ENCODE measurements at regions not wholly inside any gene's neighbourhood (a gene's known extent, or its start where the extent isn't known, plus 50 kb on each side); places are given as distances from the start of the nearest gene placed in this dataset.
"Not testable (repeated sequence)": the region's sequence is repeated elsewhere in the genome, so short reads cannot be mapped to it uniquely, and the experiment has no call there.

GRCh38 chr7:153698046-153698445, 354.2 kb upstream of the DPP6 start:
- H3K4me1 ChIP-seq = no peaks in the 10 kb centered on the region
- in situ Hi-C loops (cut with MboI; ENCODE audit: low sequenced_read_pairs) = no loop called here
- H3K9me3 ChIP-seq = no peaks in the 10 kb centered on the region
- no peaks in the 10 kb centered on the region for H3K27me3 ChIP-seq (ENCODE audit: low read depth)
- no peak for DNase-seq (ENCODE audit: low spot score in 2 of 2)
- H3K4me3 ChIP-seq = no peak overlapping the region
- no peaks in the 10 kb centered on the region for H3K36me3 ChIP-seq (replicated peaks)

DNA sequence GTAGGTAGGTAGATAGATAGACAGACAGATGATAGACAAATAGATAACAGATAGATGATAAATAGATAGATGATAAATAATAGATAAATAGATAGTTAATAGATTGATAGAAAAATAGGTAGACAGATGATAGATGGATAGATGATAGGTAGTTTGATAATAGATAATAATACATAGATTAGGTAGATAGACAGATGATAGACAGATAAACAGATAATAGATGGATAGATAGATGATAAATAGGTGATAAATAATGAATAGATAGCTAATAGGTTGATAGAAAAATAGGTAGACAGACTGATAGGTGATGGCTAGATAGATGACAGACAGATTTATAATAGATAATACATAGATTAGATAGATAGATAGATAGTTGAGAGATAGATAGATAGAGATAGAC, 350.5 kb upstream of the DPP6 start:
- Histone ChIP-seq H3K9me3 (no peaks in the 10 kb centered on the region), H3K4me3 (no peak overlapping the region), H3K4me1 (no peaks in the 10 kb centered on the region), H3K36me3 (replicated peaks) (no peaks in the 10 kb centered on the region), H3K27me3 (ENCODE audit: low read depth) (no peaks in the 10 kb centered on the region)
- in situ Hi-C loops (cut with MboI; ENCODE audit: low sequenced_read_pairs) = no loop called here
- DNase-seq (ENCODE audit: low spot score in 2 of 2) = no peak

DNA sequence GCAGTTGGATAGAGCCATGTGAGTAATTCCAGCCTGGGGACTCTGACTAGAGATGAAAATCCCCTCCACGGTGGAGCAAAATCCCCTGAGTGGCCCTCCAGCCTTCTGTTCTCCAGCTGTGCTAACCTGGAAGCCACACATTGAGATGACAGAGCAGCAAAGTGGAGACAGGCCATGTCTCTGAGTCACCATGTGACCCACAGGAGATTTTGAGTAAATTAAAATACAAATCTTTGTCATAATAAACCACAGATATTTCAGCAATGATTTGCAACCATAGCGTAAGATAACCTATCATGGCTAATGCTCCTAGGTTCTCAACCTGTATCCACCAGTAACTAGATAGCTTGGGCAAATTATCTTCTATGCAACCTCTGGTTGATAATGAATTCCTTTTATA, 328.3 kb upstream of the DPP6 start:
- in situ Hi-C loops (cut with MboI; ENCODE audit: low sequenced_read_pairs); H3K4me1 ChIP-seq; H3K9me3 ChIP-seq; H3K4me3 ChIP-seq; H3K27me3 ChIP-seq (ENCODE audit: low read depth); H3K36me3 ChIP-seq (replicated peaks); DNase-seq (ENCODE audit: low spot score in 2 of 2): not testable (repeated sequence)

- in situ Hi-C loops (cut with MboI; ENCODE audit: low sequenced_read_pairs); H3K27me3 ChIP-seq (ENCODE audit: low read depth); H3K4me3 ChIP-seq; H3K36me3 ChIP-seq (replicated peaks); H3K4me1 ChIP-seq; H3K9me3 ChIP-seq; DNase-seq (ENCODE audit: low spot score in 2 of 2): not testable (repeated sequence)
These were observed 320.7 kb upstream of the DPP6 start for GRCh38 chr7:153731504-153731903.

DNA sequence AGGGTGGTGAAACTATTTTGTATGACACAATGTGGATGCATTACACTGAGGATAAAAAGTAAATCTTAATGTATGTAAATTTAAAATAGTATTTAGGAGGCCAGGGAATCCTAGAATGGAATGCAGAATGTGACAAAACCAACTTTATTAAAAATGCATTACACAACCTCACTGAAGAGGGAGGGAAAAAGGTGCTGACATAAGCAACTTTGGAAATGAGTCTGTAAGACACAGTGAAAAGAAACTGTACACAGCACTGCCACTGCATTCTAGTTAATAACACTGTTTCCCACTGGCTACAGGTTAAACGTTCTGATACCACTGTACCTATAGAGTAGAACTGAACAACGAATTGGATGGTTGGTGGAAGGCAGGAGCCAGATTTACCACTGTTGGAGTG, 308.8 kb upstream of the DPP6 start:
- H3K9me3 ChIP-seq; H3K4me1 ChIP-seq; H3K4me3 ChIP-seq; H3K36me3 ChIP-seq (replicated peaks); in situ Hi-C loops (cut with MboI; ENCODE audit: low sequenced_read_pairs); DNase-seq (ENCODE audit: low spot score in 2 of 2); H3K27me3 ChIP-seq (ENCODE audit: low read depth): not testable (repeated sequence)

GRCh38 chr7:153747969-153748368, 304.2 kb upstream of the DPP6 start:
- H3K36me3 ChIP-seq (replicated peaks); H3K27me3 ChIP-seq (ENCODE audit: low read depth); DNase-seq (ENCODE audit: low spot score in 2 of 2); H3K9me3 ChIP-seq; H3K4me1 ChIP-seq; H3K4me3 ChIP-seq; in situ Hi-C loops (cut with MboI; ENCODE audit: low sequenced_read_pairs): not testable (repeated sequence)

DNA sequence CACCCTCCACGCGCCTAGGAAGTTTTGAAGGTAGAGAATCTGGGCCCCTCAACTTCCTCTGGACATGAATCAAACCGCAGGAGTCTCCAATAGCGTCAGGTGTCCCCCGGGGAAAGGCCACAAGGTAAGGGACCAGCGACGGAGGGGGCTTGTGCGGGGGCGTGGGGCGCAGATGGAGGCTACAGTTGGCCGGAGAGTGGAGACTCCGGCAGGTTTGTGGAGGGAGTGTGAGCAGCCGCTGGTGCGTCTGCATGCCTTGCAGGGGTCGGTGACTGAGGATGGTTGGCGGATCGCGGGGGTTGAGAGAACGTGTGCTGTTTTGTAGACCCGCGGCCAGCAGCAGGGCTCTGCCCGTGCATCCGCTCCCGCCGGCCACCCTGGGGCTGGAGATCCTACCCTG, 303.3 kb upstream of the DPP6 start:
- H3K4me1 ChIP-seq; H3K27me3 ChIP-seq (ENCODE audit: low read depth); in situ Hi-C loops (cut with MboI; ENCODE audit: low sequenced_read_pairs); DNase-seq (ENCODE audit: low spot score in 2 of 2); H3K36me3 ChIP-seq (replicated peaks); H3K4me3 ChIP-seq; H3K9me3 ChIP-seq: not testable (repeated sequence)

- H3K36me3 ChIP-seq (replicated peaks); H3K9me3 ChIP-seq; DNase-seq (ENCODE audit: low spot score in 2 of 2); in situ Hi-C loops (cut with MboI; ENCODE audit: low sequenced_read_pairs); H3K4me1 ChIP-seq; H3K27me3 ChIP-seq (ENCODE audit: low read depth); H3K4me3 ChIP-seq: not testable (repeated sequence)
These were observed 286.3 kb upstream of the DPP6 start for GRCh38 chr7:153765869-153766268.

DNA sequence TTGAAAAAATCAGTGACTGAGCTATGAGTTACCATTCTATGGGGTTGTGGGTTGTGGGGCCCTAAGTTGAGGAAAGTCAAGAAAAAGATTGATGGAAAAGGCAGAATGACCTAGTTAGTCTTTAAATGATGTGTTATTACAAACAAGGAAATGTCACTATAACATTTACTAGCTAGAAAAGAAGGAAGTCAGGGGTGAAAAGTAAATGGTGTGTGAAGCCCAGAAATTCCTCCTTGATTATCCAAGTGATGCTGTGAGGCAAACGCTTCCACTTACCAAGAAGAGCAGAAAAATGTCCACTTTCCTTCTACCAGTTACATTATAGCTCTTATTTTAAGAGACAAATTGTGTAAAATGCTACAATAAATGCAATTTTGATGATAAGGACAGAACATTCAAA, 285.3 kb upstream of the DPP6 start:
- H3K9me3 ChIP-seq; in situ Hi-C loops (cut with MboI; ENCODE audit: low sequenced_read_pairs); H3K27me3 ChIP-seq (ENCODE audit: low read depth); H3K36me3 ChIP-seq (replicated peaks); H3K4me1 ChIP-seq; DNase-seq (ENCODE audit: low spot score in 2 of 2); H3K4me3 ChIP-seq: not testable (repeated sequence)

GRCh38 chr7:153772966-153773365, 279.2 kb upstream of the DPP6 start:
- Histone ChIP-seq H3K27me3 (ENCODE audit: low read depth) (no peaks in the 10 kb centered on the region), H3K4me3 (no peak overlapping the region), H3K36me3 (replicated peaks) (no peaks in the 10 kb centered on the region), H3K4me1 (no peaks in the 10 kb centered on the region), H3K9me3 (no peaks in the 10 kb centered on the region)
- in situ Hi-C loops (cut with MboI; ENCODE audit: low sequenced_read_pairs) = no loop called here
- no peak for DNase-seq (ENCODE audit: low spot score in 2 of 2)

DNA sequence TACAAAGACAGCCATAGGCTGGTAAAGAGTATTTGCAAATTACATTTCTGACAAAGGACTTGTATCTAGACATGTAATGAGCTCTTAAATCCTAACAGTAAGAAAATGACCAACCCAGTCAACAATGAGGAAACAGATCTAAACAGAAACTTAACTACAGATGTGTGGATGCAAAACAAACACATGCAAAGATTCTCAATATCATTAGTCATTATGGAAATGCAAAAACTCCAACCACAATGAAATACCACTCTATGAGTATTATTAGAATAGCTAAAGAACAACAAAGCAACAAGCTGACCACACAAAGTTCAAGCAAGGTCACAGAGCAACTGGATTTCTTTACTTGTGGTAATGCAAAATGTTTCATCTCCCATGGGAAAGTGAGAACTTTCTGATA, 275.3 kb upstream of the DPP6 start:
- H3K4me3 ChIP-seq; DNase-seq (ENCODE audit: low spot score in 2 of 2); H3K36me3 ChIP-seq (replicated peaks); H3K9me3 ChIP-seq; H3K27me3 ChIP-seq (ENCODE audit: low read depth); in situ Hi-C loops (cut with MboI; ENCODE audit: low sequenced_read_pairs); H3K4me1 ChIP-seq: not testable (repeated sequence)

- H3K27me3 ChIP-seq (ENCODE audit: low read depth); in situ Hi-C loops (cut with MboI; ENCODE audit: low sequenced_read_pairs); H3K36me3 ChIP-seq (replicated peaks); DNase-seq (ENCODE audit: low spot score in 2 of 2); H3K4me3 ChIP-seq; H3K9me3 ChIP-seq; H3K4me1 ChIP-seq: not testable (repeated sequence)
These were observed 254.8 kb upstream of the DPP6 start for GRCh38 chr7:153797363-153797762.

- DNase-seq (ENCODE audit: low spot score in 2 of 2) = no peak
- no peaks in the 10 kb centered on the region for H3K4me1 ChIP-seq
- no peaks in the 10 kb centered on the region for H3K36me3 ChIP-seq (replicated peaks)
- in situ Hi-C loops (cut with MboI; ENCODE audit: low sequenced_read_pairs) = no loop called here
- H3K4me3 ChIP-seq = no peak overlapping the region
- no peaks in the 10 kb centered on the region for H3K9me3 ChIP-seq
- no peaks in the 10 kb centered on the region for H3K27me3 ChIP-seq (ENCODE audit: low read depth)
These were observed 244.1 kb upstream of the DPP6 start for GRCh38 chr7:153808117-153808516.

- no peak for DNase-seq (ENCODE audit: low spot score in 2 of 2)
- Histone ChIP-seq H3K4me3 (no peak overlapping the region), H3K36me3 (replicated peaks) (no peaks in the 10 kb centered on the region), H3K4me1 (no peaks in the 10 kb centered on the region), H3K9me3 (no peaks in the 10 kb centered on the region), H3K27me3 (ENCODE audit: low read depth) (no peaks in the 10 kb centered on the region)
- in situ Hi-C loops (cut with MboI; ENCODE audit: low sequenced_read_pairs) = no loop called here
These were observed 222.7 kb upstream of the DPP6 start for GRCh38 chr7:153829525-153829924.

GRCh38 chr7:153832160-153832559, 220.0 kb upstream of the DPP6 start:
- Histone ChIP-seq H3K4me1 (no peaks in the 10 kb centered on the region), H3K27me3 (ENCODE audit: low read depth) (no peaks in the 10 kb centered on the region), H3K4me3 (no peak overlapping the region), H3K36me3 (replicated peaks) (no peaks in the 10 kb centered on the region), H3K9me3 (no peaks in the 10 kb centered on the region; the same call in 1 of the 2 replicates)
- in situ Hi-C loops (cut with MboI; ENCODE audit: low sequenced_read_pairs) = no loop called here
- no peak for DNase-seq (ENCODE audit: low spot score in 2 of 2)

All from HAP-1 (cell line).